Small intestine (tissue), 7 donors: ENCODE measurements at regions not wholly inside any gene's neighbourhood (a gene's known extent, or its start where the extent isn't known, plus 50 kb on each side); places are given as distances from the start of the nearest gene placed in this dataset.
A peak's percentile ranks its signal among the peaks of the same experiment; 100 is the strongest.

Source experiments
- DNase-seq, 2 donors: peaks; one replicate each; pipeline versions ENCODE4 v3.0.0 to v3.0.0-alpha.2; 2013
- FAIRE-seq: peaks from 2 replicates; lab custom pipeline; 2012; peaks lifted over from hg19 to GRCh38; lab: Jason Lieb, UNC
- H3K27ac ChIP-seq, 3 donors: one replicate each; pipeline ENCODE4 v1.5.1; 2013; ENCODE audit warnings: low read length in 2 of 3, mild to moderate bottlenecking in 2 of 3, control low read depth in 1 of 3, inconsistent platforms in 1 of 3, low read depth in 1 of 3, moderate library complexity in 1 of 3
- H3K27me3 ChIP-seq, 3 donors: one replicate each; pipeline ENCODE4 v1.6.1; 2013; ENCODE audit warnings: low read length in 3 of 3, inconsistent platforms in 1 of 3; ENCODE audit not compliant: control insufficient read depth in 3 of 3, insufficient read depth in 3 of 3
- H3K36me3 ChIP-seq, 3 donors: one replicate each; pipeline ENCODE4 v1.6.1; 2013; ENCODE audit warnings: low read length in 3 of 3, inconsistent platforms in 1 of 3, low read depth in 1 of 3, mild to moderate bottlenecking in 1 of 3, moderate library complexity in 1 of 3; ENCODE audit not compliant: control insufficient read depth in 3 of 3, insufficient read depth in 2 of 3
- H3K4me1 ChIP-seq, 3 donors: one replicate each; pipeline ENCODE4 v1.6.1; 2013; ENCODE audit warnings: low read length in 2 of 3, inconsistent platforms in 1 of 3, low read depth in 1 of 3, mild to moderate bottlenecking in 1 of 3, moderate library complexity in 1 of 3; ENCODE audit not compliant: control insufficient read depth in 3 of 3, insufficient read depth in 2 of 3
- H3K4me3 ChIP-seq, 3 donors: one replicate each; pipeline ENCODE4 v1.5.1; 2013; ENCODE audit warnings: low read length in 3 of 3, control low read depth in 1 of 3, inconsistent platforms in 1 of 3, low read depth in 1 of 3, mild to moderate bottlenecking in 1 of 3, moderate library complexity in 1 of 3
- H3K9me3 ChIP-seq, 2 donors: one replicate each; pipeline ENCODE4 v1.6.1; 2013; ENCODE audit warnings: low read depth in 1 of 2, low read length in 1 of 2; ENCODE audit not compliant: control insufficient read depth in 2 of 2, insufficient read depth in 1 of 2
- WGBS, 3 donors: extraction: QIAGEN DNeasy Blood & Tissue Kit; methylation state at CpG; one replicate each; pipeline ENCODE4 v1.1.7; 2013; 5-methylcytosine and 5-hydroxymethylcytosine counted together
- donor health status: healthy with polysubstance abuse.
- donor health status: control.
- donor health status: control.
- donor health status: Bipolar disorder and iron deficiency.
- donor health status: healthy.

DNA sequence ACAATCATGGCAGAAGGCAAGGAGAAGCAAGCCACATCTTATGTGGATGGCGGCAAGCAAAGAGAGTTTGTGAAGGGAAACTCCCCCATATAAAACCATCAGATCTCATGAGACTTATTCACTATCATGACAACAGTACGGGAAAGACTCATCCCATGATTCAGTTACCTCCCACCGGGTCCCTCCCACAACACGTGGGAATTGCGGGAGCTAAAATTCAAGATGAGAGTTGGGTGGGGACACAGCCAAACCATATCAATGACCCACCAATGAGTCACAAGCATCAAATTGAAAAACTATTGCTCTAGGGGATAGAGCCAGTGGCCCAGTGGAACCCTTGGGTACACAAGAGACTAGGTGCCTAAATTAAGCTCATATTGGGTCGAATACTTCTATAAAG is 157.4 kb downstream of the FBXO15 start:
- Histone ChIP-seq H3K4me1 (no peaks in the 10 kb centered on the region), H3K27ac (no peak overlapping the region), H3K36me3 (no peaks in the 10 kb centered on the region), H3K9me3 (no peaks in the 10 kb centered on the region), H3K4me3 (no peak overlapping the region), H3K27me3 (peaks cover 0 to 4% (median 0%) of the 10 kb centered on the region in 3 donors)
- FAIRE-seq (no peak), DNase-seq (no peak)
- 89 to 92% (median 92%) methylated on average over 6 of the region's 6 CpGs for WGBS, 3 donors

DNA sequence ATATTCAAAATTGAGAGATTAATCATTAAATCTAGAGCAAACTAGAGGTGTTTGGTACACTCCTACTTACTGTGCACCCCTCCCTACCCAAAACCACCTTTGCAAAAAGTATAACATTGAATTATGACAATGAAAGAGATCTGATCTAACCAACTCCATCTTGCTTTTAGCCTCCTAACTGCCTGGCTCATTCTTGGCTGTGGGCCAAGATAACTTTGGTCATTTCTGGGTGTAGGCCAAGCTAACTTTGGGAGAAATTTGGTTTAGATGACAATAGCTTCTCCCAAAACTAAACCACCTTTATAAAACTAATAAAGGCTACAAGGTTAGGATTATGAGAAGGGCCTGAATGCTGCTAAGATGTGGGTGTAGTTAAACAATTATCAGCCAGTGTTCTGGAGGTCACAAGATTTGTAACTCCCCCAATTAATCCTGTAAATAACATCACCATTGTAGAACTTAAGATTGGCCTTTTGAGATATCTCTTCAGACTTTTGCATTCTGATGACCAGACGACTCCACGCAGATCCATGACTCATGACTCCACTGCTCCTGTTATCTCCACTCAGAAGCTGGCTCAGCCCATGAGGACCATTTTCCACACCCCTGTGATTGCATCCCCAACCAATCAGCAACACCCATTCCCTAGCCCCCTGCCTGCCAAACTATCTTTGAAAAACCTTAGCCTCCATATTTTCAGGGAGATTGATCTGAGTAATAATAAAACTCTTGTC is 160.2 kb downstream of the FBXO15 start:
- 82 to 85% (median 85%) methylated on average over 2 of the region's 2 CpGs for WGBS, 3 donors
- H3K4me3 ChIP-seq, result no peak overlapping the region
- H3K36me3 ChIP-seq, result no peaks in the 10 kb centered on the region
- peaks cover 0 to 4% (median 0%) of the 10 kb centered on the region in 3 donors for H3K27me3 ChIP-seq
- H3K27ac ChIP-seq, result no peak overlapping the region
- DNase-seq, result no peak
- H3K9me3 ChIP-seq, result no peaks in the 10 kb centered on the region
- no peak for FAIRE-seq
- no peaks in the 10 kb centered on the region for H3K4me1 ChIP-seq

DNA sequence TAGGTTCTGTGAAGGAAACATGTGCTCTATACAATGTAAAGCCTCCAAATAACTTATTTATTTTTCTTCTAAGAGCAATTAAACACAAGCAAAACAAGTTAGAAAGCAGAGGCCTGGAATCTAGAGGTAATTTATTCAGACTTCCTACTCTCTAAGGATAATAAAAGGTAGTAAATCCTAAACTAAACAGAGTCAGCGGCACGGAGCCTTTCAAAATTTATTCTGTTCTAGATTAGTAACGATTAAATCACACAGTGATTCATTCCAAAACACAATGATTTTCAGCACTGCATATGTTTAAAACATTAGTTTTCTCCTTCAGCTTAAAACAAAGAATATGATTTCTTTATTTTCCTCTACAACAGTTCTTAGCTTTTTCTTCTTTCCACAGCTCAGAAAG is 160.9 kb downstream of the FBXO15 start:
- Histone ChIP-seq H3K4me1 (no peaks in the 10 kb centered on the region), H3K36me3 (no peaks in the 10 kb centered on the region), H3K4me3 (no peak overlapping the region), H3K27me3 (peaks cover 0 to 4% (median 0%) of the 10 kb centered on the region in 3 donors), H3K9me3 (no peaks in the 10 kb centered on the region), H3K27ac (no peak overlapping the region)
- 20 to 48% (median 39%) methylated on average over 3 of the region's 3 CpGs for WGBS, 3 donors
- DNase-seq, result no peak
- FAIRE-seq, result no peak

DNA sequence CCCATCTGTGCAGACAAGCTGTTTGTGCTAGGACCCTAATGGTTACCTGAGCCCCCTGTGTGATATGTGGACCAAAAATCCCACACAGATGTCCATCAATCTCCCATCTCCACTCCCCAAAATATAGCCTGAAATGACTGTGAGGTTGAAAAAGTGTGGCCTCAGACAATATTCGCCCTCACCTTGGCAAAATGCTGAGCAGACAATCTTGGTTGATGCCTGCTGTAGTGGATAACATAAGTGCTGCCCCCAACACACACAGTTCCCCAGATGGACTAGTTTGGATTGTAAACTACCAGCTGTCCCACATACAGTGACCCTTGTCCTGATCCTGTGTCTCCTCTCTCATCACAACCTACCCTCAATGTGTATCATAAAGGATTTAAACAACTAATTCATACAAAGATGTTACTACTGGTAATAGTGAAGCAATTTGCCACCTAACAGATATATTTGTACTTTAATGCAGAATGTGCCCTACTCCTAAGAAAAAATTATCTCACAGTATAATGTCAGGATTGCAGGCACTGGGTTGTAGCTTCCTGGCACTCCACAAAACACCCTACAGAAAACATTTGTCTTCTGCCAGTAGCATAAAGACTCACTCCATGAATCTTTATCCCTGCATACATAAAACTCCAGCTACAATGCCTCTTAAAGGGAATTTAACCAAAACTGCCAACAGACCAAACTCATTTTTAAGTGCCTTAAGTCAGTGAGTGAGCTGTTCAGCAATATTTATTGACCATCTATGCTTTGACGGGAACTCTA is 161.6 kb downstream of the FBXO15 start:
- WGBS, 3 donors, result 48 to 66% (median 60%) methylated on average over 2 of the region's 2 CpGs
- H3K4me1 ChIP-seq, result no peaks in the 10 kb centered on the region
- FAIRE-seq (no peak), DNase-seq (no peak)
- no peaks in the 10 kb centered on the region for H3K9me3 ChIP-seq
- no peaks in the 10 kb centered on the region for H3K36me3 ChIP-seq
- peaks cover 0 to 4% (median 0%) of the 10 kb centered on the region in 3 donors for H3K27me3 ChIP-seq
- no peak overlapping the region for H3K27ac ChIP-seq
- no peak overlapping the region for H3K4me3 ChIP-seq

DNA sequence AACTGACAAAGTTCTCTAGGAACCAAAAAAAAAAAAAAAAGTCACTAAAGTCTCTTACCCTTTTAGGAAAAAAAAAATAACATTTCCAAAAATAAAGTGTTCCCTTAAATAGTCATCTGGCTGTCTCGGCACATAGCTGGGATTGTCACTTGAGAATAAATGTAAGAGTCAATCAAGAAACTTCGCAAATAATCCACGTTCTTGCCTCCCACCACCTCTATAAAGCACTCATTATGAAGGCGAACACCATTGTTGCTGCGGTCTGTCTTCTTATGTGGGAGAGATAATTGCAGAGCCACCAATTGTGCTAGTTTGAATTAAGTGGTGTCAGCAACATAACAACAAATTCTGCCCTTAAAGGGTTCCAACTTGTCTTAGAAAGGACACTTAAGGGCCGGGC is 163.7 kb downstream of the FBXO15 start:
- no peaks in the 10 kb centered on the region for H3K27me3 ChIP-seq
- 85 to 92% (median 90%) methylated on average over 6 of the region's 6 CpGs for WGBS, 3 donors
- FAIRE-seq, result no peak

DNA sequence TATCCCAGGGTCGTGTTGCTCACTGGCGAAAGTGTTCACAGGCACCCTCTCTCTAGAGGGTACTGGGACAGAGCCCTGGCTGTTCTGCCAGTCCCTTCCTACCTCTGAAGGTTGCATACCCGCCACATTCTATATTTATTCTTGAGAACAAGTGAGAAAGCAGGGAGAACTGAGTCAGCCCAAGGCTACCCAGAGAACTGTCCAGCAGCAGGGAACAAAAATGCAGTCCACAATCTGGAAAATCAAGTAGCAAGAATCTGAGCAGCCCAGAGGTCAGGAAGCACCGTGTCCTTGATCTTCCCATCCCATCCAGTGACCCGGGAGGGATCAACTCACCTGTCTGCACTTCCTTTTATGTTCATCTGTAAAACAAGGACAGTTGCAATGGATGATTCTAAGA is 164.1 kb downstream of the FBXO15 start:
- no peaks in the 10 kb centered on the region for H3K9me3 ChIP-seq
- H3K4me1 ChIP-seq, result no peaks in the 10 kb centered on the region
- no peaks in the 10 kb centered on the region for H3K36me3 ChIP-seq
- FAIRE-seq (no peak), DNase-seq (no peak)
- no peak overlapping the region for H3K27ac ChIP-seq
- H3K4me3 ChIP-seq, result no peak overlapping the region
- WGBS, 3 donors, result 79 to 85% (median 81%) methylated on average over 5 of the region's 5 CpGs
- no peaks in the 10 kb centered on the region for H3K27me3 ChIP-seq

More for the DNA sequence above, 163.7 kb downstream of the FBXO15 start:
- Histone ChIP-seq H3K9me3 (no peaks in the 10 kb centered on the region), H3K4me3 (no peak overlapping the region), H3K4me1 (no peaks in the 10 kb centered on the region), H3K27ac (no peak overlapping the region), H3K36me3 (no peaks in the 10 kb centered on the region)
- DNase-seq, result no peak

DNA sequence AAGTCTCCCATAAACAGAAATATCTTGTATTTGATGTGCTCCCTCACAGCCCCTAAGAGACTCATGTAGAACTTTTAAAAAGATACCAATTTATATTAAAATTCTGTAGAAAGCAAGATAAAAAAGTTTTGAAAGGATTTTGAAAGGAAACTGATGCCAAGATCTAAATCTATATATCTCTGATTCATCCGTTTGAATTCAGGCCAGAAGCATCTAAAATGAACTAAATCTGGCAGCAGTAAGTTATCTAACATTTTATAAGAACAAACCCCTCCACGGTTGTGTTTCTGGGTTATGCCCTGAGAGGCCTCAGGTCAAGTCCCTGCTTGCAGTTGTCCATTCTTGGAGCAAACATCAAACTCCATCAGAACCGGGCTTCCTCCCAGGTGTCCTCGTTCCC is 165.8 kb downstream of the FBXO15 start:
- no peak for FAIRE-seq
- Histone ChIP-seq H3K9me3 (no peaks in the 10 kb centered on the region), H3K4me3 (no peak overlapping the region), H3K4me1 (no peaks in the 10 kb centered on the region), H3K36me3 (no peaks in the 10 kb centered on the region), H3K27ac (no peak overlapping the region), H3K27me3 (no peaks in the 10 kb centered on the region)
- 63 to 69% (median 68%) methylated on average over 4 of the region's 4 CpGs for WGBS, 3 donors
- DNase-seq, result no peak

DNA sequence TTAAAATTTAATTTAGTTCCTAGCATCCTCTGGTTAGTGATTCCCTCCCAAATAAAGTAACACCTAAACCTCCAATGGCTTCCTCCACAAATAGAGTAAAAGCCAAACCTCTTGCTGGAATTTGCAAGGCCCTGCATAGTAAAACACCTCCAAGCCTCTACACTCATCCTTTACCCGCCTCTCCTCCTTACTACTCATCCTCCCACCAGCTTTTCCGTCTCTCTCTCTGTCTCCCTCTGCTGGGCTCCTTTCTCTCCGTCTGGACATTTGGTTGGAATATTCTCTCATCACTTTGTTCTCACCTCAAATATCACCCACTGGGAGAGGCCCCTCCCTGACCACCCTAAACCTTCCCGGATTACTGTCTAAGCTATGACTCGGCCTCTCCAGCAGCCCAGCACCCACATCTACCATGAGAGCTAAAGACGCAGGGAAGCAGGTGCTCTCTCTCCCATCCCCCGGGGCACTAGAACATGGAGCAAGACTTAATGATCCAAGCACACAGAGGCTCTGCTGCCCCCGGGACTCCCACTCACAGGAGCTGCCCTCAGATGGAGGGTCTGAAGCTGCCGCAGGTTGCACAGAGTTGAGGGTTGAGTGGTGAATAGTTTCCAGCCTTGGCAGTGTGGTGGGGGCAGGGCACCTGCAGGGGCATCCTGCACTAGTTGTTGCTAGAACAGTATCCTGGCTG is 167.2 kb downstream of the FBXO15 start:
- FAIRE-seq (no peak), DNase-seq (peak in 1 of 2 donors; percentile 24)
- Histone ChIP-seq H3K4me1 (no peaks in the 10 kb centered on the region), H3K4me3 (no peak overlapping the region), H3K27ac (no peak overlapping the region), H3K9me3 (no peaks in the 10 kb centered on the region), H3K36me3 (no peaks in the 10 kb centered on the region), H3K27me3 (no peaks in the 10 kb centered on the region)
- 69 to 78% (median 70%) methylated on average over 9 of the region's 9 CpGs for WGBS, 3 donors
